22Rv1 (cell line): ENCODE measurements at regions not wholly inside any gene's neighbourhood (a gene's known extent, or its start where the extent isn't known, plus 50 kb on each side); places are given as distances from the start of the nearest gene placed in this dataset.

ENCODE experiments used
- H3K27ac ChIP-seq: fragments of 450-650 bp; 2 replicates; pipeline ENCODE4 v1.5.1; 2017
- CTCF ChIP-seq: fragments of 450-650 bp; IDR thresholded peaks from 2 replicates; pipeline ENCODE4 v1.5.1; 2017; ENCODE audit warnings: mild to moderate bottlenecking
- ZFX ChIP-seq: fragments of 450-650 bp; IDR thresholded peaks from 2 replicates; pipeline ENCODE4 v1.6.1; 2017; ENCODE audit warnings: antibody characterized with exemption, borderline replicate concordance

GRCh38 chr10:94205396-94205831 lies 157.3 kb downstream of the NOC3L start:
- TF ChIP-seq ZFX (no peak), CTCF (no peak)
- no peak overlapping the region for H3K27ac ChIP-seq

- H3K27ac ChIP-seq, result no peak overlapping the region
- no peak for TF ChIP-seq CTCF
- TF ChIP-seq ZFX, result no peak
Measured at GRCh38 chr10:94206176-94206575, 156.6 kb downstream of the NOC3L start.

GRCh38 chr10:94208315-94208714 lies 154.4 kb downstream of the NOC3L start:
- no peak overlapping the region for H3K27ac ChIP-seq
- TF ChIP-seq ZFX, result no peak
- TF ChIP-seq CTCF, result no peak

- TF ChIP-seq CTCF, result no peak
- no peak for TF ChIP-seq ZFX
- H3K27ac ChIP-seq, result no peak overlapping the region
Measured at GRCh38 chr10:94210440-94211168, 152.1 kb downstream of the NOC3L start.

- no peak for TF ChIP-seq ZFX
- no peak for TF ChIP-seq CTCF
- no peak overlapping the region for H3K27ac ChIP-seq
Measured at GRCh38 chr10:94211169-94211510, 151.6 kb downstream of the NOC3L start.

GRCh38 chr10:94213001-94213530 lies 149.7 kb downstream of the NOC3L start:
- no peak overlapping the region for H3K27ac ChIP-seq
- TF ChIP-seq CTCF (no peak), ZFX (no peak)

- H3K27ac ChIP-seq, result no peak overlapping the region
- TF ChIP-seq CTCF (no peak), ZFX (no peak)
Measured at GRCh38 chr10:94213980-94214379, 148.8 kb downstream of the NOC3L start.
